Tibial nerve (tissue), 4 donors: ENCODE measurements at regions not wholly inside any gene's neighbourhood (a gene's known extent, or its start where the extent isn't known, plus 50 kb on each side); places are given as distances from the start of the nearest gene placed in this dataset.

Experiments used
- CTCF ChIP-seq, 5 experiments: fragments of 200-600 bp in 3 of 5; fragments of 450-650 bp in 2 of 5; sonication (generic) in 3 of 5; IDR thresholded peaks; one replicate each; pipeline ENCODE4 v1.5.1; 2016 to 2019; ENCODE audit warnings: antibody characterized with exemption in 5 of 5, mild to moderate bottlenecking in 3 of 5, moderate library complexity in 2 of 5
- EP300 ChIP-seq, 2 donors: sonication (generic); formaldehyde crosslinking; IDR thresholded peaks; one replicate each; pipeline ENCODE4 v1.6.1; 2017; ENCODE audit warnings: antibody characterized with exemption in 2 of 2, mild to moderate bottlenecking in 1 of 2
- POLR2A ChIP-seq, 2 donors: fragments of 450-650 bp; IDR thresholded peaks; one replicate each; pipeline ENCODE4 v1.6.1; 2017; ENCODE audit warnings: antibody characterized with exemption in 2 of 2, mild to moderate bottlenecking in 2 of 2, moderate library complexity in 2 of 2

- TF ChIP-seq CTCF (IDR thresholded peaks at IDR 0.05) (no peak), POLR2A (IDR thresholded peaks at IDR 0.05) (no peak), EP300 (IDR thresholded peaks at IDR 0.05) (no peak)
These were observed 310.5 kb downstream of the CETN3 start for GRCh38 chr5:90099099-90099498.
